NB4 (cell line): ENCODE measurements at regions not wholly inside any gene's neighbourhood (a gene's known extent, or its start where the extent isn't known, plus 50 kb on each side); places are given as distances from the start of the nearest gene placed in this dataset.

Experiments used
- DNase-seq: peaks from one replicate; pipeline ENCODE4 v3.0.0; 2010; ENCODE audit warnings: low read depth
- H3K4me3 ChIP-seq: one replicate; pipeline ENCODE4 v1.5.1; 2011; ENCODE audit warnings: mild to moderate bottlenecking, low read depth, low read length, moderate library complexity
- CTCF ChIP-seq: IDR thresholded peaks from one replicate; pipeline ENCODE4 v1.5.1; 2012; ENCODE audit warnings: low read depth, low read length
- MAX ChIP-seq: IDR thresholded peaks from 2 replicates; pipeline ENCODE4 v1.6.1; 2011; ENCODE audit warnings: low read depth, low read length
- MYC ChIP-seq: IDR thresholded peaks from 2 replicates; pipeline ENCODE4 v1.6.1; 2011; ENCODE audit warnings: low read depth, low read length
- POLR2A ChIP-seq: IDR thresholded peaks from 2 replicates; pipeline ENCODE4 v1.6.1; 2011; ENCODE audit warnings: mild to moderate bottlenecking; ENCODE audit not compliant: insufficient read length; ENCODE audit errors: extremely low read depth

- no peak for TF ChIP-seq MAX
- TF ChIP-seq CTCF = no peak
- TF ChIP-seq MYC = no peak
- no peak for TF ChIP-seq POLR2A
- DNase-seq = no peak
- no peak overlapping the region for H3K4me3 ChIP-seq
These were observed 119.7 kb downstream of the DTL start for GRCh38 chr1:212155219-212155618.

- TF ChIP-seq CTCF (no peak), MYC (no peak), MAX (no peak), POLR2A (no peak)
- no peak overlapping the region for H3K4me3 ChIP-seq
- DNase-seq = no peak
These were observed 121.7 kb downstream of the DTL start for GRCh38 chr1:212157252-212157651.

- DNase-seq = no peak
- no peak for TF ChIP-seq POLR2A
- no peak overlapping the region for H3K4me3 ChIP-seq
These were observed 123.6 kb downstream of the DTL start for GRCh38 chr1:212158912-212159796.

GRCh38 chr1:212161231-212161781 lies 123.9 kb upstream of the PPP2R5A start:
- TF ChIP-seq MAX (no peak), MYC (no peak), CTCF (no peak), POLR2A (no peak)
- H3K4me3 ChIP-seq = no peak overlapping the region
- DNase-seq = peak; percentile 24

- H3K4me3 ChIP-seq = no peak overlapping the region
- no peak for DNase-seq
These were observed 122.6 kb upstream of the PPP2R5A start for GRCh38 chr1:212162635-212163034.

More at GRCh38 chr1:212162635-212163034, 122.6 kb upstream of the PPP2R5A start:
- no peak for TF ChIP-seq CTCF
- TF ChIP-seq MYC = no peak
- TF ChIP-seq MAX = no peak
- no peak for TF ChIP-seq POLR2A
